ENCODE measurements at regions not wholly inside any gene's neighbourhood (a gene's known extent, or its start where the extent isn't known, plus 50 kb on each side); places are given as distances from the start of the nearest gene placed in this dataset.

DNA sequence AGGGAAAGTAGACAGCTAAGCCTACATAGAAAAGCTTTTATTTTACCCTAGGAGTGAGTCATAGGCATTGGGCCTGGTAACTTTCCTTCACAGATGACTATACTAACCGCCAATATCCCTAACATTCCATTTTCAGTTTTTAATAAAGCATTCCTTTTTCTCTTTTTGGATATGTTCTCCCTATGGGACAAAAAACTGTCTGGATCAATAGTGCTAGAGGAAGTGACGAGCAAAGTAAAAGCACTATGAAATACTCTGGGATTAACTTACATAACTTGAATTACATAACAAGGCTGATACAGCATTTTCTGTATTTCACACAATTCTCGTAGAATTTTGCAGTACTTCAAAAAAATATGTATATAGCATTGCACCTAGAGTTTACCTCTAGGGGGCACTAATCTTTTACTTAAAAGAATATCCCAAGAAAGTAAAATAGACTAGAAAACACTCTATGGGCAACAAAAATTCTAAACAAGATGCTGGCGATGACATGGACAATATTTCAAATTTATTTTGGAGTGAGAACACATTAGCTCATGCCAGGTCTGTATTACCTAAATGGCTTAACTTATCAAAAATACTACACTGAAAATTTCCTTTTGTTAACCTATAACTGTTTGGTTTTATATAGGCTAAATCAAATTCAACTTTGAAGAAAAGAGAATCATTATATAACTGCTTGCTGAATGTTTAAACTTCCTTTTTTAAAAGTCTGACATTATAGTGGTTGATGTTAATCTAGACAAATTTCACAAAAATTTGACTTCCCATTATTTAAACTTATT, 66.3 kb upstream of the DST start:
- Histone ChIP-seq H3K4me1 (ENCODE audit: insufficient read depth, low read length) (peaks cover 32% of the 10 kb centered on the region), H3K27ac (ENCODE audit: low read depth, low read length) (peak overlapping the region; percentile 90), H3K9me3 (ENCODE audit: low read depth, low read length) (no peaks in the 10 kb centered on the region), H3K4me2 (ENCODE audit: insufficient read depth, low read length) (peak overlapping the region; percentile 84), H3K27me3 (ENCODE audit: insufficient read depth, low read length) (no peaks in the 10 kb centered on the region), H2AFZ (ENCODE audit: low read length) (no peak overlapping the region), H3K36me3 (ENCODE audit: insufficient read depth, low read length) (no peaks in the 10 kb centered on the region), H3K79me2 (ENCODE audit: insufficient read depth, low read length) (peaks cover 87% of the 10 kb centered on the region), H4K20me1 (ENCODE audit: insufficient read depth, low read length) (no peaks in the 10 kb centered on the region), H3K4me3 (ENCODE audit: insufficient read depth, low read length) (peak overlapping the region; percentile 57)
- TF ChIP-seq, protein P1, sequence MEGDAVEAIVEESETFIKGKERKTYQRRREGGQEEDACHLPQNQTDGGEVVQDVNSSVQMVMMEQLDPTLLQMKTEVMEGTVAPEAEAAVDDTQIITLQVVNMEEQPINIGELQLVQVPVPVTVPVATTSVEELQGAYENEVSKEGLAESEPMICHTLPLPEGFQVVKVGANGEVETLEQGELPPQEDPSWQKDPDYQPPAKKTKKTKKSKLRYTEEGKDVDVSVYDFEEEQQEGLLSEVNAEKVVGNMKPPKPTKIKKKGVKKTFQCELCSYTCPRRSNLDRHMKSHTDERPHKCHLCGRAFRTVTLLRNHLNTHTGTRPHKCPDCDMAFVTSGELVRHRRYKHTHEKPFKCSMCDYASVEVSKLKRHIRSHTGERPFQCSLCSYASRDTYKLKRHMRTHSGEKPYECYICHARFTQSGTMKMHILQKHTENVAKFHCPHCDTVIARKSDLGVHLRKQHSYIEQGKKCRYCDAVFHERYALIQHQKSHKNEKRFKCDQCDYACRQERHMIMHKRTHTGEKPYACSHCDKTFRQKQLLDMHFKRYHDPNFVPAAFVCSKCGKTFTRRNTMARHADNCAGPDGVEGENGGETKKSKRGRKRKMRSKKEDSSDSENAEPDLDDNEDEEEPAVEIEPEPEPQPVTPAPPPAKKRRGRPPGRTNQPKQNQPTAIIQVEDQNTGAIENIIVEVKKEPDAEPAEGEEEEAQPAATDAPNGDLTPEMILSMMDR (IDR thresholded peaks at IDR 0.05; ENCODE audit: extremely low read depth, low read depth, low read length) = peak; percentile 69
- peak; percentile 72 for DNase-seq (ENCODE audit: insufficient read length, low spot score, missing footprints)

DNA sequence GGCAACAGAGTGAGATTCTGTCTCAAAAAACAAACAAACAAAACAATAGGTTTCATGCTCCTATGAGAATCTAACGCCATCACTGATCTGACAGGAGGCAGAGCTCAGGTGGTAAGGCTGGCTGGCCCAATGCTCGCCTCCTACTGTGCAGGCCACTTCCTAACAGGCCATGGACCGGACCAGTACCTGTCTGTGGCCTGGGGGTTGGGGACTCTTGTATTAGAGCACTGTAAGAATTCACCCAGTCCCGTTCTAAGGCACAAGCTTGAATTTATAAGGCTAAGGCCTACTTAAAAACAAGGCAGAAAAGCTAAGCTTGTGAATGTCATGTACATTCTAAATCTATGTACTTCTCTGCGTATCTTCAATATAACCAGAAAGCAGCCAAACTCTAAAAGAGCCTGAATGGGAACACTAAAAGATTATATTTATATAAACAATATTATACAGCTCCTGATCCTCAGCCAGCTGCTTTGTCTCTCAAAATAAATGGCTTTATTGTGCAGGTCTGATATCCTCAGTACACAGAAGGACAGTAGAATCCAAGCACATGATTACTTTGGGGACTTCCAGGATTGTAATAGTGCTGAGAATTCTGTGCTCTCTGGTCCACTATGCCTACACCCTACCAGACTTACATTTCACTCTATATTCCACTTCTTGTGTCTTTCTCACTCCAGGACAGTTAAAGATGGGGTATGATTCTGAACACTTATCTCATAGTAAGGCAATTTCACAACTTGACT, 64.5 kb upstream of the DST start:
- peak overlapping the region; percentile 90 for H3K27ac ChIP-seq (ENCODE audit: low read depth, low read length)
- TF ChIP-seq, protein P1 (IDR thresholded peaks at IDR 0.05; ENCODE audit: extremely low read depth, low read depth, low read length) = no peak
- no peaks in the 10 kb centered on the region for H3K27me3 ChIP-seq (ENCODE audit: insufficient read depth, low read length)
- H2AFZ ChIP-seq (ENCODE audit: low read length) = no peak overlapping the region
- H3K79me2 ChIP-seq (ENCODE audit: insufficient read depth, low read length) = peaks cover 87% of the 10 kb centered on the region
- peaks cover 19% of the 10 kb centered on the region for H3K4me1 ChIP-seq (ENCODE audit: insufficient read depth, low read length)
- H3K4me2 ChIP-seq (ENCODE audit: insufficient read depth, low read length) = no peak overlapping the region
- no peak overlapping the region for H3K4me3 ChIP-seq (ENCODE audit: insufficient read depth, low read length)
- no peak for DNase-seq (ENCODE audit: insufficient read length, low spot score, missing footprints)
- H3K9me3 ChIP-seq (ENCODE audit: low read depth, low read length) = no peaks in the 10 kb centered on the region
- no peaks in the 10 kb centered on the region for H3K36me3 ChIP-seq (ENCODE audit: insufficient read depth, low read length)
- H4K20me1 ChIP-seq (ENCODE audit: insufficient read depth, low read length) = no peaks in the 10 kb centered on the region

DNA sequence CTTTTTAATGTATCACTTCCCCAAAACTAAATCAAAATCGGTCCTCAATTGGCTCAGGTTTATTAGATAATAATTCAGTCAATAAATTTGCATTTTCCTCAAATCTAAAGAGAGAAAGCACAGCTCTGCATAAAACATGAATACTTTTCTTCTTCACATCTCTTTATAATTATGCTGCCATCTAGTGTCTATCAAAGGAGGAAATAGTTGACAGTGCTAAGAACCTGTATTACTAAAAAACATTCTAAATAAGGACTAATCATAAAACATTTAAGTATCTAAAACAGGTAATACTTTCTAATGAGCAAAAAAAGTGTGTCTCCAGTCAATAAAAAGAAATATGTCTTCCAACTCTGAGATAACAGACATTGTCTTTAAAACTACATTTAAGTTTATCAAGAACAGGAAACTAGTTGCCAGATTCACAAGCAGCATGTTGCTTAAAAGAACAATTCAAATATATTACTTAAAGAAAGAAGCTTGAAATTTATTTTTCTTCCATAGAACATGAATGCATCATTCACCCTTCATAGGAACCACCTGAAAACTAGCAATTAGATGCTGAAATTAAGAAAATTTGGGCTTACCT, 56.5 kb upstream of the DST start:
- H3K4me3 ChIP-seq (ENCODE audit: insufficient read depth, low read length) = no peak overlapping the region
- H3K9me3 ChIP-seq (ENCODE audit: low read depth, low read length) = no peaks in the 10 kb centered on the region
- TF ChIP-seq, protein P1 (IDR thresholded peaks at IDR 0.05; ENCODE audit: extremely low read depth, low read depth, low read length) = peak; percentile 52
- no peak overlapping the region for H2AFZ ChIP-seq (ENCODE audit: low read length)
- peak; percentile 80 for DNase-seq (ENCODE audit: insufficient read length, low spot score, missing footprints)
- no peaks in the 10 kb centered on the region for H3K27me3 ChIP-seq (ENCODE audit: insufficient read depth, low read length)
- H3K4me1 ChIP-seq (ENCODE audit: insufficient read depth, low read length) = peaks cover 30% of the 10 kb centered on the region
- no peak overlapping the region for H3K27ac ChIP-seq (ENCODE audit: low read depth, low read length)
- H4K20me1 ChIP-seq (ENCODE audit: insufficient read depth, low read length) = no peaks in the 10 kb centered on the region
- H3K4me2 ChIP-seq (ENCODE audit: insufficient read depth, low read length) = no peak overlapping the region
- peaks cover 7% of the 10 kb centered on the region for H3K36me3 ChIP-seq (ENCODE audit: insufficient read depth, low read length)
- peaks cover 71% of the 10 kb centered on the region for H3K79me2 ChIP-seq (ENCODE audit: insufficient read depth, low read length)

DNA sequence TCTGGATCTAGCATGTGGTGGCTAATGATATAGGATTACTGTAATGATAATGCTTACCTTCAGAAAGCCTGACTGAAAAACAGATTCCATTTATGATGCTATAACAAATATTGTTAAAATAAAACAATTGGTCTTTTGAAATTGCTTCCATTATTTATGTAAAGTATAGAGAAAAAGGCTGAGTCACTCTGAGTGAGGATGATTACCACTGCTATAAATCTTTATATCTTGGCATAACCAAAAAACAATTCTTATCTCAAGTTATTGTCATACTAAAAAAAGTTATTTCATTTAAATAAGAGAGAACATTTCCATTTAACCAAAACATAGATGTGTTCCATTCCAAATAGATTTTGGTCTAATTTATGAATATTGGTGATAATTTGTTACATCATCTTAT, 53.0 kb upstream of the DST start:
- no peaks in the 10 kb centered on the region for H4K20me1 ChIP-seq (ENCODE audit: insufficient read depth, low read length)
- peak overlapping the region; percentile 38 for H3K27ac ChIP-seq (ENCODE audit: low read depth, low read length)
- H2AFZ ChIP-seq (ENCODE audit: low read length) = no peak overlapping the region
- H3K4me1 ChIP-seq (ENCODE audit: insufficient read depth, low read length) = peaks cover 59% of the 10 kb centered on the region
- no peak for DNase-seq (ENCODE audit: insufficient read length, low spot score, missing footprints)
- no peak overlapping the region for H3K4me3 ChIP-seq (ENCODE audit: insufficient read depth, low read length)
- no peak overlapping the region for H3K4me2 ChIP-seq (ENCODE audit: insufficient read depth, low read length)
- no peaks in the 10 kb centered on the region for H3K27me3 ChIP-seq (ENCODE audit: insufficient read depth, low read length)
- peaks cover 7% of the 10 kb centered on the region for H3K36me3 ChIP-seq (ENCODE audit: insufficient read depth, low read length)
- TF ChIP-seq, protein P1 (IDR thresholded peaks at IDR 0.05; ENCODE audit: extremely low read depth, low read depth, low read length) = no peak
- H3K79me2 ChIP-seq (ENCODE audit: insufficient read depth, low read length) = peaks cover 61% of the 10 kb centered on the region
- H3K9me3 ChIP-seq (ENCODE audit: low read depth, low read length) = no peaks in the 10 kb centered on the region

Data from osteoblast (primary cell).